ENCODE measurements at regions not wholly inside any gene's neighbourhood (a gene's known extent, or its start where the extent isn't known, plus 50 kb on each side); places are given as distances from the start of the nearest gene placed in this dataset.
"Not testable (repeated sequence)": the region's sequence is repeated elsewhere in the genome, so short reads cannot be mapped to it uniquely, and the experiment has no call there.

GRCh38 chr13:86051134-86052103 lies 252.2 kb upstream of the SLITRK6 start:
- peak; percentile 8 for DNase-seq (ENCODE audit: low read depth)

- no peak for DNase-seq (ENCODE audit: low read depth)
Measured at GRCh38 chr13:86038490-86038889, 239.3 kb upstream of the SLITRK6 start.

GRCh38 chr13:86020351-86021002 lies 221.3 kb upstream of the SLITRK6 start:
- peak; percentile 62 for DNase-seq (ENCODE audit: low read depth)

- peak; percentile 0 for DNase-seq (ENCODE audit: low read depth)
Measured at GRCh38 chr13:86006317-86006716, 207.1 kb upstream of the SLITRK6 start.

GRCh38 chr13:86003029-86003428 lies 203.8 kb upstream of the SLITRK6 start:
- peak; percentile 6 for DNase-seq (ENCODE audit: low read depth)

GRCh38 chr13:86000546-86000945 lies 201.3 kb upstream of the SLITRK6 start:
- DNase-seq (ENCODE audit: low read depth) = no peak

GRCh38 chr13:85997587-85997986 lies 198.4 kb upstream of the SLITRK6 start:
- peak; percentile 26 for DNase-seq (ENCODE audit: low read depth)

GRCh38 chr13:85995788-85996418 lies 196.7 kb upstream of the SLITRK6 start:
- no peak for DNase-seq (ENCODE audit: low read depth)

- DNase-seq (ENCODE audit: low read depth) = no peak
Measured at GRCh38 chr13:85993567-85993966, 194.3 kb upstream of the SLITRK6 start.

GRCh38 chr13:85990397-85990796 lies 191.2 kb upstream of the SLITRK6 start:
- DNase-seq (ENCODE audit: low read depth) = no peak

GRCh38 chr13:85985797-85986196 lies 186.6 kb upstream of the SLITRK6 start:
- peak; percentile 34 for DNase-seq (ENCODE audit: low read depth)

- no peak for DNase-seq (ENCODE audit: low read depth)
Measured at GRCh38 chr13:85982102-85982501, 182.9 kb upstream of the SLITRK6 start.

GRCh38 chr13:85980447-85980846 lies 181.2 kb upstream of the SLITRK6 start:
- DNase-seq (ENCODE audit: low read depth) = not testable (repeated sequence)

GRCh38 chr13:85976242-85976641 lies 177.0 kb upstream of the SLITRK6 start:
- peak; percentile 2 for DNase-seq (ENCODE audit: low read depth)

GRCh38 chr13:85974608-85975366 lies 175.6 kb upstream of the SLITRK6 start:
- DNase-seq (ENCODE audit: low read depth) = peak; percentile 41

GRCh38 chr13:85970727-85971126 lies 171.5 kb upstream of the SLITRK6 start:
- DNase-seq (ENCODE audit: low read depth) = no peak

- DNase-seq (ENCODE audit: low read depth) = no peak
Measured at GRCh38 chr13:85969331-85969730, 170.1 kb upstream of the SLITRK6 start.

GRCh38 chr13:85935868-85936467 lies 136.7 kb upstream of the SLITRK6 start:
- DNase-seq (ENCODE audit: low read depth) = no peak

GRCh38 chr13:85930108-85930507 lies 130.9 kb upstream of the SLITRK6 start:
- DNase-seq (ENCODE audit: low read depth) = no peak

GRCh38 chr13:85910962-85911361 lies 111.7 kb upstream of the SLITRK6 start:
- no peak for DNase-seq (ENCODE audit: low read depth)

- no peak for DNase-seq (ENCODE audit: low read depth)
Measured at GRCh38 chr13:85900521-85900920, 101.3 kb upstream of the SLITRK6 start.

Measured in iris pigment epithelial cell (primary cell).